HepG2 (cell line): ENCODE measurements at regions not wholly inside any gene's neighbourhood (a gene's known extent, or its start where the extent isn't known, plus 50 kb on each side); places are given as distances from the start of the nearest gene placed in this dataset.

Source experiments
- ATAC-seq: fragments of 200-7000 bp; cut with Tn5 transposase; 3 replicates; pipeline ENCODE4 v1.9.1; 2020; ENCODE audit warnings: mild to moderate bottlenecking, moderate library complexity
- BruUV-seq: library from RNA; stranded (reverse); fragments of 400-500 nt; replicated peaks from 2 replicates; lab custom pipeline; 2021; lab: Mats Ljungman, UMichigan
- CTCF ChIA-PET: fragments of 300-600 bp; formaldehyde crosslinking; extraction: SDS; loops from one replicate; lab custom pipeline; 2021; ENCODE audit warnings: low total read pairs, inconsistent platforms, low intra/inter-chr PET ratio; lab: Yijun Ruan, JAX
- POLR2A ChIA-PET: fragments of 350-600 bp; sonication (Branson Sonifier 250); formaldehyde crosslinking; loops from one replicate; lab custom pipeline; 2020; ENCODE audit warnings: antibody characterized with exemption, inconsistent platforms; lab: Yijun Ruan, JAX
- DNase-seq: peaks from one replicate; pipeline ENCODE4 v3.0.0-alpha.2; 2015; ENCODE audit warnings: low spot score
- FAIRE-seq: peaks from 3 replicates; lab custom pipeline; 2011; peaks lifted over from hg19 to GRCh38; lab: Jason Lieb, UNC
- H2AFZ ChIP-seq: one replicate; pipeline ENCODE4 v1.6.1; 2011; ENCODE audit warnings: low read length, inconsistent platforms
- H3K27ac ChIP-seq: fragments of 300-600 bp; 3 replicates; pipeline ENCODE4 v1.8.0; 2011; ENCODE audit warnings: mixed run types, mild to moderate bottlenecking, mixed read lengths, low read length, inconsistent platforms; ENCODE audit not compliant: insufficient read depth; ENCODE audit errors: extremely low read length
- H3K27me3 ChIP-seq, 2 experiments: fragments of 200-600 bp in 1 of 2; 2 replicates in 1 of 2; 3 replicates in 1 of 2; pipeline versions ENCODE4 v1.6.0 to v1.8.0; 2011; ENCODE audit warnings: low read length in 2 of 2, mild to moderate bottlenecking in 2 of 2, moderate library complexity in 2 of 2, inconsistent platforms in 1 of 2; ENCODE audit not compliant: insufficient read depth in 2 of 2, control insufficient read depth in 1 of 2
- H3K36me3 ChIP-seq, 2 experiments: fragments of 200-600 bp in 1 of 2; replicated peaks in 1 of 2; 2 replicates in 1 of 2; 3 replicates in 1 of 2; pipeline versions ENCODE4 v1.5.1 to v1.8.0; 2011; ENCODE audit warnings: low read length in 2 of 2, inconsistent platforms in 1 of 2; ENCODE audit not compliant: insufficient read depth in 2 of 2, control insufficient read depth in 1 of 2
- H3K4me1 ChIP-seq: 2 replicates; pipeline ENCODE4 v1.5.1; 2012; ENCODE audit warnings: low read length, inconsistent platforms; ENCODE audit not compliant: insufficient read depth
- H3K4me2 ChIP-seq: 2 replicates; pipeline ENCODE4 v1.6.0; 2011; ENCODE audit warnings: low read depth, low read length, inconsistent platforms
- H3K4me3 ChIP-seq, 3 experiments: fragments of 200-600 bp in 1 of 3; sonication (generic), shearing (Covaris generic) in 1 of 3; replicated peaks in 1 of 3; 2 replicates each; pipeline ENCODE4 v1.5.1; 2011 to 2016; ENCODE audit warnings: low read length in 3 of 3, inconsistent platforms in 2 of 3, low read depth in 2 of 3, mild to moderate bottlenecking in 2 of 3, control low read depth in 1 of 3, mixed read lengths in 1 of 3; ENCODE audit not compliant: insufficient read depth in 1 of 3
- H3K79me2 ChIP-seq: one replicate; pipeline ENCODE4 v1.6.1; 2011; ENCODE audit warnings: low read length, inconsistent platforms; ENCODE audit not compliant: insufficient read depth
- H3K9ac ChIP-seq: 2 replicates; pipeline ENCODE4 v1.6.0; 2011; ENCODE audit warnings: mild to moderate bottlenecking, low read depth, low read length, inconsistent platforms; ENCODE audit not compliant: insufficient read depth
- H3K9me3 ChIP-seq: 2 replicates; pipeline ENCODE4 v1.5.1; 2012; ENCODE audit warnings: mild to moderate bottlenecking, low read length
- H4K20me1 ChIP-seq: 2 replicates; pipeline ENCODE4 v1.6.0; 2011; ENCODE audit warnings: inconsistent platforms, mild to moderate bottlenecking, low read length, moderate library complexity; ENCODE audit not compliant: insufficient read depth
- PLRG1 ChIP-seq: fragments of 450-650 bp; conservative IDR thresholded peaks from 2 replicates; pipeline ENCODE4 v1.6.1; 2016
- THAP11 ChIP-seq: IDR thresholded peaks from 2 replicates; pipeline ENCODE4 v1.6.1; 2016; ENCODE audit warnings: missing biosample characterization, missing genetic modification reagents
- ZMAT3 ChIP-seq: sonication (generic); formaldehyde crosslinking; conservative IDR thresholded peaks from 2 replicates; pipeline ENCODE4 v1.7.0; 2021; ENCODE audit warnings: missing genetic modification reagents
- ZNF792 ChIP-seq: IDR thresholded peaks from 2 replicates; pipeline ENCODE4 v1.6.1; 2016
- WGBS: methylation state at CpG from one replicate; pipeline ENCODE4 v1.1.6; 2017; ENCODE audit warnings: low lambda C conversion rate; 5-methylcytosine and 5-hydroxymethylcytosine counted together
- in situ Hi-C: cut with HindIII; loops from 2 replicates; pipeline ENCODE4 v1.10.0; 2017; ENCODE audit warnings: low pct_unique_long_range_greater_than_20kb; ENCODE audit not compliant: extremely low pct_ligation_motif_present
- intact Hi-C: fragments of 100-400 bp; cut with micrococcal nuclease; formaldehyde crosslinking; loops from one replicate; pipeline ENCODE4 v1.10.0; 2022; ENCODE audit not compliant: unreplicated experiment
- TF ChIP-seq, protein P1 (sequence below): sonication (generic); formaldehyde crosslinking; IDR thresholded peaks from 2 replicates; pipeline ENCODE4 v1.5.1; 2020; ENCODE audit warnings: missing genetic modification reagents, mild to moderate bottlenecking, borderline replicate concordance
- TF ChIP-seq, protein P2 (sequence below): sonication (generic); formaldehyde crosslinking; IDR thresholded peaks from 2 replicates; pipeline ENCODE4 v1.5.0; 2020; ENCODE audit warnings: missing genetic modification reagents
- TF ChIP-seq, protein P3 (sequence below): sonication (generic); formaldehyde crosslinking; IDR thresholded peaks from 2 replicates; pipeline ENCODE4 v1.4.0; 2020; ENCODE audit warnings: missing genetic modification reagents
- TF ChIP-seq, protein P4 (sequence below): sonication (generic); formaldehyde crosslinking; IDR thresholded peaks from 2 replicates; pipeline ENCODE4 v1.4.0; 2020; ENCODE audit warnings: missing genetic modification reagents, low read depth, mild to moderate bottlenecking, borderline replicate concordance
- TF ChIP-seq, protein P5 (sequence below): IDR thresholded peaks from 2 replicates; pipeline ENCODE4 v1.6.1; 2016

DNA sequence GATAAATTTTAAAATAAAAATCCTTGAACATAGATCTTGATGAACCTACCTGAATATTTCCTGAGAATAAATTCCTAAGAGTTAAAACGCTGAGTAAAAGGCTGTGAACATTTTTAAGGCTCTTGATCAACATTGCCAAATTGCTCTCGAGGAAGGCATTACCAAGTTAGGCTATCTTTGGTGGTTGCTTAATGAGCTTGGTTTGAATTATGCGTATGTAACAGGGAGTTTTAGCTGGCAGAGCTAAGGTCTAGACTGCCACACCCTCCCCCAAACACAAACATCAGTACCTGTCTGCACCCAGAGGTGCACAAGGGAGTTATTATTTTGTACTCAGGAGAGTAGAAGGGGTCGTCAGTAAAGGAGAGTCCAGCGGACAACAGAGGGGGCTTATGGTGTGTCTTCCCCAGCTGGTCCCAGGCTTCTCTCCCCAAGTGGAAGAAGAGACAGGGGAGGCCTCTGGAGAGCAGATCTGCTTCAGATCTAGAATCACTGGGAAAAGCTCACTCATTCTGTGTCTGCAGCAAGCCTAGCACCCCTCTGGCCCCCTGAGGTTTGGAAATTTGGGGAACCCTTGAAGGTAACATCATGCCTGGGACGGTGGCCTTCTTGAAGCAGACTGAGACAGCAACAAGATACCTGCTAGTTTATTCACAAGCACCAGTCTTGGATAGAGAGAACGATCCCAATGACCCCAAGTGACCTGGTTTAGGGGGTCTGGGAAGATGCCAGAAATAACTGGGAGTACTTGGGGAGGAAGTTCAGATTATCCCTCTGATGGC lies 197.2 kb upstream of the ID2 start:
- ChIA-PET POLR2A (interaction anchor here (0.6 kb wide), 1 partner anchor 71 kb away, joined by 3 read pairs; no protein-coding TSS in a partner anchor), CTCF (no interaction called here)
- Histone ChIP-seq H3K4me2 (no peak overlapping the region), H3K36me3 (no peaks in the 10 kb centered on the region), H3K9ac (no peak overlapping the region), H4K20me1 (no peaks in the 10 kb centered on the region), H3K4me3 (no peak overlapping the region), H2AFZ (no peak overlapping the region), H3K27me3 (peaks cover 0 to 18% of the 10 kb centered on the region in 2 experiments; a peak in 3 of 5 replicates), H3K4me1 (no peaks in the 10 kb centered on the region), H3K27ac (no peak overlapping the region), H3K9me3 (no peaks in the 10 kb centered on the region), H3K79me2 (no peaks in the 10 kb centered on the region)
- no peak for TF ChIP-seq ZMAT3 (CRISPR knock-in tag)
- TF ChIP-seq, protein P1, sequence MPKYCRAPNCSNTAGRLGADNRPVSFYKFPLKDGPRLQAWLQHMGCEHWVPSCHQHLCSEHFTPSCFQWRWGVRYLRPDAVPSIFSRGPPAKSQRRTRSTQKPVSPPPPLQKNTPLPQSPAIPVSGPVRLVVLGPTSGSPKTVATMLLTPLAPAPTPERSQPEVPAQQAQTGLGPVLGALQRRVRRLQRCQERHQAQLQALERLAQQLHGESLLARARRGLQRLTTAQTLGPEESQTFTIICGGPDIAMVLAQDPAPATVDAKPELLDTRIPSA (CRISPR knock-in tag): no peak
- TF ChIP-seq, protein P2, sequence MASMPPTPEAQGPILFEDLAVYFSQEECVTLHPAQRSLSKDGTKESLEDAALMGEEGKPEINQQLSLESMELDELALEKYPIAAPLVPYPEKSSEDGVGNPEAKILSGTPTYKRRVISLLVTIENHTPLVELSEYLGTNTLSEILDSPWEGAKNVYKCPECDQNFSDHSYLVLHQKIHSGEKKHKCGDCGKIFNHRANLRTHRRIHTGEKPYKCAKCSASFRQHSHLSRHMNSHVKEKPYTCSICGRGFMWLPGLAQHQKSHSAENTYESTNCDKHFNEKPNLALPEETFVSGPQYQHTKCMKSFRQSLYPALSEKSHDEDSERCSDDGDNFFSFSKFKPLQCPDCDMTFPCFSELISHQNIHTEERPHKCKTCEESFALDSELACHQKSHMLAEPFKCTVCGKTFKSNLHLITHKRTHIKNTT (CRISPR knock-in tag): no peak
- no peak for TF ChIP-seq THAP11 (CRISPR knock-in tag)
- TF ChIP-seq PLRG1: no peak
- no peak for TF ChIP-seq ZNF792 (CRISPR knock-in tag)
- intact Hi-C loops: no loop called here
- FAIRE-seq (no peak), ATAC-seq (no peak), DNase-seq (no peak)
- in situ Hi-C loops: no loop called here
- BruUV-seq: no TSS peak
- 20% methylated on average over 7 of the region's 7 CpGs for WGBS

DNA sequence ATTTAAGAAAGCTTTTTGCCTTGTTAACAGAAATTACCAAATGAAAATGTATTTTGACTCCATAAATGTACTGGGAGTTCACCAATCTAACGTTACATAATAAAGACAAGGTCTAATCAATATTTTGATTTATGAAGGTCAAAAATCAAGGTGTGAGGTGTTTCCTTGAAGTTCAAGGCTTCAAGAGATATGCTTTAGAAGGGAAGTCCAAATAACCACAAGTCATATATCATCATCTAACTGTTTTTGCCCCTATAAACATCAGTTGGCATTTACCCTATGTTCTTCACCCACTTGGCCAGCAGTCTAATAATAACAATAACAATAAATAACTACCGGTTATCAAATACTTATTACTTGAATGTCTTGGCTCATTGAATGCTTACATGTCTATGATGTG lies 196.1 kb upstream of the ID2 start:
- TF ChIP-seq, protein P3, sequence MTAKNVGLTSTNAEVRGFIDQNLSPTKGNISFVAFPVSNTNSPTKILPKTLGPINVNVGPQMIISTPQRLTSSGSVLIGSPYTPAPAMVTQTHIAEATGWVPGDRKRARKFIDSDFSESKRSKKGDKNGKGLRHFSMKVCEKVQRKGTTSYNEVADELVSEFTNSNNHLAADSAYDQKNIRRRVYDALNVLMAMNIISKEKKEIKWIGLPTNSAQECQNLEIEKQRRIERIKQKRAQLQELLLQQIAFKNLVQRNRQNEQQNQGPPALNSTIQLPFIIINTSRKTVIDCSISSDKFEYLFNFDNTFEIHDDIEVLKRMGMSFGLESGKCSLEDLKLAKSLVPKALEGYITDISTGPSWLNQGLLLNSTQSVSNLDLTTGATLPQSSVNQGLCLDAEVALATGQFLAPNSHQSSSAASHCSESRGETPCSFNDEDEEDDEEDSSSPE: no peak
- TF ChIP-seq, protein P4, sequence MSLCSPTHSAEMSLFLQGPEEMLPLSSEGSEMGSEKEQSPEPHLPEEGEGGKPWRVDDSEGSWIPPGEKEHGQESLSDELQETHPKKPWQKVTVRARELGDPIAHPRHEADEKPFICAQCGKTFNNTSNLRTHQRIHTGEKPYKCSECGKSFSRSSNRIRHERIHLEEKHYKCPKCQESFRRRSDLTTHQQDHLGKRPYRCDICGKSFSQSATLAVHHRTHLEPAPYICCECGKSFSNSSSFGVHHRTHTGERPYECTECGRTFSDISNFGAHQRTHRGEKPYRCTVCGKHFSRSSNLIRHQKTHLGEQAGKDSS (CRISPR knock-in tag): no peak
- TF ChIP-seq, protein P5, sequence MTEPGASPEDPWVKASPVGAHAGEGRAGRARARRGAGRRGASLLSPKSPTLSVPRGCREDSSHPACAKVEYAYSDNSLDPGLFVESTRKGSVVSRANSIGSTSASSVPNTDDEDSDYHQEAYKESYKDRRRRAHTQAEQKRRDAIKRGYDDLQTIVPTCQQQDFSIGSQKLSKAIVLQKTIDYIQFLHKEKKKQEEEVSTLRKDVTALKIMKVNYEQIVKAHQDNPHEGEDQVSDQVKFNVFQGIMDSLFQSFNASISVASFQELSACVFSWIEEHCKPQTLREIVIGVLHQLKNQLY (CRISPR knock-in tag): no peak
- TF ChIP-seq, all 625 proteins: peak for 0
- Histone ChIP-seq H3K4me1 (no peaks in the 10 kb centered on the region), H4K20me1 (no peaks in the 10 kb centered on the region), H3K27me3 (peaks cover 0 to 15% of the 10 kb centered on the region in 2 experiments; a peak in 3 of 5 replicates), H3K4me2 (no peak overlapping the region), H3K79me2 (no peaks in the 10 kb centered on the region), H3K9me3 (no peaks in the 10 kb centered on the region), H3K27ac (no peak overlapping the region), H3K36me3 (no peaks in the 10 kb centered on the region), H3K9ac (no peak overlapping the region), H2AFZ (no peak overlapping the region), H3K4me3 (no peak overlapping the region)
- ChIA-PET CTCF (no interaction called here), POLR2A (no interaction called here)
- FAIRE-seq (no peak), DNase-seq (no peak), ATAC-seq (no peak)
- intact Hi-C loops (no loop called here), in situ Hi-C loops (no loop called here)
- BruUV-seq: no TSS peak
- WGBS: 42% methylated on average over 2 of the region's 2 CpGs
